Calu3 (cell line): ENCODE measurements at regions not wholly inside any gene's neighbourhood (a gene's known extent, or its start where the extent isn't known, plus 50 kb on each side); places are given as distances from the start of the nearest gene placed in this dataset.

Source experiments
- BruUV-seq: library from RNA; stranded (reverse); fragments of 400-500 nt; replicated peaks from 2 replicates; lab custom pipeline; 2021; lab: Mats Ljungman, UMichigan
- CTCF ChIA-PET: fragments of 300-600 bp; sonication (Branson Sonifier 250); formaldehyde crosslinking; loops from one replicate; lab custom pipeline; 2022; ENCODE audit warnings: antibody characterized with exemption; lab: Charles Lee
- DNase-seq: peaks from one replicate; pipeline ENCODE4 v3.0.0; 2022
- H3K27ac Mint-ChIP-seq: one replicate; pipeline ENCODE4 v1.8.0; 2022; ENCODE audit warnings: mixed read lengths; ENCODE audit not compliant: unreplicated experiment
- H3K27me3 Mint-ChIP-seq: one replicate; pipeline ENCODE4 v1.8.0; 2022; ENCODE audit warnings: mixed read lengths; ENCODE audit not compliant: unreplicated experiment
- H3K36me3 Mint-ChIP-seq: one replicate; pipeline ENCODE4 v1.8.0; 2022; ENCODE audit warnings: mild to moderate bottlenecking, moderate library complexity, mixed read lengths; ENCODE audit not compliant: insufficient read depth, unreplicated experiment
- H3K4me1 Mint-ChIP-seq: one replicate; pipeline ENCODE4 v1.8.0; 2022; ENCODE audit warnings: mild to moderate bottlenecking, low read depth, mixed read lengths; ENCODE audit not compliant: unreplicated experiment
- H3K4me3 Mint-ChIP-seq: one replicate; pipeline ENCODE4 v1.8.0; 2022; ENCODE audit warnings: mild to moderate bottlenecking, low read depth, moderate library complexity, mixed read lengths; ENCODE audit not compliant: unreplicated experiment
- H3K9me3 Mint-ChIP-seq: one replicate; pipeline ENCODE4 v1.8.0; 2022; ENCODE audit warnings: low read depth, mixed read lengths; ENCODE audit not compliant: unreplicated experiment
- CTCF ChIP-seq: fragments of 200-600 bp; IDR thresholded peaks from one replicate; pipeline ENCODE4 v1.8.0; 2022; ENCODE audit warnings: antibody characterized with exemption; ENCODE audit not compliant: unreplicated experiment
- intact Hi-C: fragments of 100-400 bp; cut with micrococcal nuclease; formaldehyde crosslinking; loops from one replicate; pipeline ENCODE4 v1.10.0; 2022; ENCODE audit not compliant: unreplicated experiment

- no peaks in the 10 kb centered on the region for H3K9me3 Mint-ChIP-seq
- peaks cover 59% of the 10 kb centered on the region for H3K27me3 Mint-ChIP-seq
- H3K4me3 Mint-ChIP-seq: no peak overlapping the region
- no peak for DNase-seq
- CTCF ChIA-PET: no interaction called here
- H3K4me1 Mint-ChIP-seq: no peaks in the 10 kb centered on the region
- H3K36me3 Mint-ChIP-seq: no peaks in the 10 kb centered on the region
- no peak for TF ChIP-seq CTCF
- BruUV-seq: no TSS peak
- H3K27ac Mint-ChIP-seq: no peak overlapping the region
- intact Hi-C loops: loop anchor here (5.0 kb wide), 1 partner anchor 905 kb away; no protein-coding TSS in a partner anchor
Measured at GRCh38 chr14:66072190-66073084, 413.7 kb upstream of the CCDC196 start.

- no TSS peak for BruUV-seq
- Mint-ChIP-seq H3K4me1 (no peaks in the 10 kb centered on the region), H3K27me3 (peaks cover 55% of the 10 kb centered on the region), H3K36me3 (no peaks in the 10 kb centered on the region), H3K4me3 (no peak overlapping the region), H3K27ac (no peak overlapping the region), H3K9me3 (no peaks in the 10 kb centered on the region)
- no peak for TF ChIP-seq CTCF
- no peak for DNase-seq
- intact Hi-C loops: loop anchor here (5.0 kb wide), 1 partner anchor 907 kb away; no protein-coding TSS in a partner anchor
- CTCF ChIA-PET: no interaction called here
Measured at GRCh38 chr14:66074537-66074936, 411.6 kb upstream of the CCDC196 start.

GRCh38 chr14:66076176-66076575 lies 410.0 kb upstream of the CCDC196 start:
- Mint-ChIP-seq H3K4me3 (no peak overlapping the region), H3K9me3 (no peaks in the 10 kb centered on the region), H3K27me3 (peaks cover 55% of the 10 kb centered on the region), H3K36me3 (no peaks in the 10 kb centered on the region), H3K27ac (no peak overlapping the region), H3K4me1 (no peaks in the 10 kb centered on the region)
- intact Hi-C loops: no loop called here
- CTCF ChIA-PET: no interaction called here
- TF ChIP-seq CTCF: no peak
- DNase-seq: no peak
- no TSS peak for BruUV-seq

GRCh38 chr14:66078006-66078405 lies 408.2 kb upstream of the CCDC196 start:
- no peak for TF ChIP-seq CTCF
- Mint-ChIP-seq H3K9me3 (no peaks in the 10 kb centered on the region), H3K4me3 (no peak overlapping the region), H3K36me3 (no peaks in the 10 kb centered on the region), H3K27me3 (peaks cover 55% of the 10 kb centered on the region), H3K4me1 (no peaks in the 10 kb centered on the region), H3K27ac (no peak overlapping the region)
- BruUV-seq: no TSS peak
- no peak for DNase-seq
- CTCF ChIA-PET: no interaction called here
- intact Hi-C loops: no loop called here
